ENCODE measurements at regions not wholly inside any gene's neighbourhood (a gene's known extent, or its start where the extent isn't known, plus 50 kb on each side); places are given as distances from the start of the nearest gene placed in this dataset.

GRCh38 chr12:76252031-76252430, 96.2 kb downstream of the BBS10 start:
- TF ChIP-seq POLR2A (IDR thresholded peaks at IDR 0.05) (no peak), CTCF (IDR thresholded peaks at IDR 0.05) (no peak)
